Ovary (tissue), 3 donors: ENCODE measurements at regions not wholly inside any gene's neighbourhood (a gene's known extent, or its start where the extent isn't known, plus 50 kb on each side); places are given as distances from the start of the nearest gene placed in this dataset.

Experiments
- EP300 ChIP-seq: sonication (generic); formaldehyde crosslinking; IDR thresholded peaks from one replicate; pipeline ENCODE4 v1.6.1; 2017; ENCODE audit warnings: antibody characterized with exemption
- POLR2A ChIP-seq: fragments of 450-650 bp; IDR thresholded peaks from one replicate; pipeline ENCODE4 v1.6.1; 2017; ENCODE audit warnings: antibody characterized with exemption, mild to moderate bottlenecking, moderate library complexity
- TF ChIP-seq, protein P1 (sequence below), 3 donors: fragments of 450-650 bp in 2 of 3; fragments of 200-600 bp in 1 of 3; IDR thresholded peaks; one replicate each; pipeline versions ENCODE4 v1.5.1 to v1.8.0; 2016 to 2022; ENCODE audit warnings: antibody characterized with exemption in 3 of 3, mild to moderate bottlenecking in 1 of 3
- donor health status: DM: no; HTN: no; CAD: no.

DNA sequence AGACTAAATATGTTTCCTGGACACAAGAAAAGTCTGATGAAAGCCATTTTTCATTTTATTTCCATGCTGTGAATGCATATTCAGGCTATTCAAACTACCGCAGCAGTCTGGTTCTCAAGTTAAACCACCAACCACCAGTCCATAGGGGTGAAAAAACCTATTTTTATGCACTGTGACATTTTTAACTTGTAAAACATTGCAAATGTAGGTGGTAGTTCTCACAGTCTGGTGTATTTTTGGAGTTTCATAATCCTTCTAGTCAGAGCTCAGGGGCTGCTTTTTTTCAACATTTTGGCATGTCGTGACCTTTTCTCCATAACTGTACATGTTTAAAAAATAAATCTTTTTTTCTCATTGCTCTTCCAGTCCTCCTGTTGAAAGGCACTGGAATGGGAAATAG is 907.6 kb upstream of the ADGRL2 start:
- TF ChIP-seq, protein P1, sequence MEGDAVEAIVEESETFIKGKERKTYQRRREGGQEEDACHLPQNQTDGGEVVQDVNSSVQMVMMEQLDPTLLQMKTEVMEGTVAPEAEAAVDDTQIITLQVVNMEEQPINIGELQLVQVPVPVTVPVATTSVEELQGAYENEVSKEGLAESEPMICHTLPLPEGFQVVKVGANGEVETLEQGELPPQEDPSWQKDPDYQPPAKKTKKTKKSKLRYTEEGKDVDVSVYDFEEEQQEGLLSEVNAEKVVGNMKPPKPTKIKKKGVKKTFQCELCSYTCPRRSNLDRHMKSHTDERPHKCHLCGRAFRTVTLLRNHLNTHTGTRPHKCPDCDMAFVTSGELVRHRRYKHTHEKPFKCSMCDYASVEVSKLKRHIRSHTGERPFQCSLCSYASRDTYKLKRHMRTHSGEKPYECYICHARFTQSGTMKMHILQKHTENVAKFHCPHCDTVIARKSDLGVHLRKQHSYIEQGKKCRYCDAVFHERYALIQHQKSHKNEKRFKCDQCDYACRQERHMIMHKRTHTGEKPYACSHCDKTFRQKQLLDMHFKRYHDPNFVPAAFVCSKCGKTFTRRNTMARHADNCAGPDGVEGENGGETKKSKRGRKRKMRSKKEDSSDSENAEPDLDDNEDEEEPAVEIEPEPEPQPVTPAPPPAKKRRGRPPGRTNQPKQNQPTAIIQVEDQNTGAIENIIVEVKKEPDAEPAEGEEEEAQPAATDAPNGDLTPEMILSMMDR (IDR thresholded peaks at IDR 0.05) = no peak
- TF ChIP-seq EP300 (no peak), POLR2A (no peak)
